ENCODE measurements at regions not wholly inside any gene's neighbourhood (a gene's known extent, or its start where the extent isn't known, plus 50 kb on each side); places are given as distances from the start of the nearest gene placed in this dataset.
"Not testable (repeated sequence)": the region's sequence is repeated elsewhere in the genome, so short reads cannot be mapped to it uniquely, and the experiment has no call there.

DNA sequence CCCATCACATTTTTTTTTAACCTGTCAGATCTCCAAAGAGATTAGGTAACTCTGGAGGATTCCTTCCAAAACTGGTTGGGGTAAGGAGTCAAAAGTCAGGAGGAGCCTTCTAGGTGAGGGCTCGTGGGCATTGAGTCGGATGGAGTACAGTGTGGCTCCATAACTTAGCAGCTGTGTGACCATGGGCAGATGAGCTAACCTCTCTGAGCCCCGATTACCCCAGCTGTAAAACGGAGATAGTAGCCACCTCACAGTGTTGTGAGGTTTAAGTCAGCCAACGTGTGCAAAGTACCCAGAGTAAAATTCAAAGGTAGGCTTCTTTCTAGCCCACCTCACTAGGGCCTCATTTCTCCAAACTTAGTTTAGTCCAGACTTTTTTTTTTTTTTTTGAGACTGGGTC, 151.5 kb downstream of the CD24 start:
- Mint-ChIP-seq H3K4me1 (ENCODE audit: low read depth) (no peaks in the 10 kb centered on the region), H3K9me3 (no peaks in the 10 kb centered on the region), H3K36me3 (no peaks in the 10 kb centered on the region), H3K27ac (no peak overlapping the region), H3K27me3 (peaks cover 8% of the 10 kb centered on the region), H3K4me3 (no peak overlapping the region)
- DNase-seq, result no peak
- intact Hi-C loops (cut with micrococcal nuclease), result no loop called here
- POLR2A ChIA-PET, result interaction anchor here (0.6 kb wide), 1 partner anchor 164 kb away, joined by 3 read pairs; no protein-coding TSS in a partner anchor
- CTCF ChIA-PET, result no interaction called here

GRCh38 chr6:106820412-106820852, 154.1 kb downstream of the CD24 start:
- H3K36me3 Mint-ChIP-seq, result no peaks in the 10 kb centered on the region
- H3K27me3 Mint-ChIP-seq, result peaks cover 8% of the 10 kb centered on the region
- H3K27ac Mint-ChIP-seq, result no peak overlapping the region
- no peaks in the 10 kb centered on the region for H3K4me1 Mint-ChIP-seq (ENCODE audit: low read depth)
- ChIA-PET POLR2A (no interaction called here), CTCF (no interaction called here)
- H3K9me3 Mint-ChIP-seq, result no peaks in the 10 kb centered on the region
- DNase-seq, result no peak
- intact Hi-C loops (cut with micrococcal nuclease), result no loop called here
- H3K4me3 Mint-ChIP-seq, result no peak overlapping the region

GRCh38 chr6:106811088-106811686, 163.3 kb downstream of the CD24 start:
- ChIA-PET CTCF (no interaction called here), POLR2A (no interaction called here)
- DNase-seq, result no peak
- intact Hi-C loops (cut with micrococcal nuclease), result no loop called here
- Mint-ChIP-seq H3K4me3 (no peak overlapping the region), H3K4me1 (ENCODE audit: low read depth) (no peaks in the 10 kb centered on the region), H3K27me3 (peaks cover 2% of the 10 kb centered on the region), H3K36me3 (peaks cover 2% of the 10 kb centered on the region), H3K9me3 (peaks cover 51% of the 10 kb centered on the region), H3K27ac (no peak overlapping the region)

DNA sequence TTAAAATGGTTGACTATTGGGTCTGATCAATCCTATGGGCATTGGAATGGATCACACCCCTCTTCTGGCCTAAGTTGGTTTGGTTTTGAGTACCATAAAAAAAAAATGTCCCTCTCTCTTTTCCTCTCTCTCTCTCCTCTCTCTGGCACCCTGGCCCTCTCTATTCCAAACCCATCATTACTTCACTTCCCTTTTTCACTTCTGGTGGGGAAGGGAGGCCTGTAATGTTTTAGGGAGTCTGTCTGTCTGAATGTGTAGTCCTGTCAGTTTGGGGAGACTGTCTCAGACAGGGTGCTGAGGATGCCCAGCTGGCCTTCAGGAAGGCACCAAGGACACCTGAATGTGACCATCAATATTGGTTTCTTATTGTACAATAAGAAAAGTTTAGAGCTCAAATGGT, 165.8 kb downstream of the CD24 start:
- Mint-ChIP-seq H3K9me3 (peaks cover 51% of the 10 kb centered on the region), H3K36me3 (peaks cover 2% of the 10 kb centered on the region), H3K27ac (no peak overlapping the region), H3K4me1 (ENCODE audit: low read depth) (no peaks in the 10 kb centered on the region), H3K27me3 (peaks cover 2% of the 10 kb centered on the region), H3K4me3 (no peak overlapping the region)
- no peak for DNase-seq
- ChIA-PET CTCF (no interaction called here), POLR2A (no interaction called here)
- intact Hi-C loops (cut with micrococcal nuclease), result no loop called here

- POLR2A ChIA-PET, result no interaction called here
- H3K4me3 Mint-ChIP-seq, result no peak overlapping the region
Measured at GRCh38 chr6:106807947-106808611, 166.4 kb downstream of the CD24 start.

DNA sequence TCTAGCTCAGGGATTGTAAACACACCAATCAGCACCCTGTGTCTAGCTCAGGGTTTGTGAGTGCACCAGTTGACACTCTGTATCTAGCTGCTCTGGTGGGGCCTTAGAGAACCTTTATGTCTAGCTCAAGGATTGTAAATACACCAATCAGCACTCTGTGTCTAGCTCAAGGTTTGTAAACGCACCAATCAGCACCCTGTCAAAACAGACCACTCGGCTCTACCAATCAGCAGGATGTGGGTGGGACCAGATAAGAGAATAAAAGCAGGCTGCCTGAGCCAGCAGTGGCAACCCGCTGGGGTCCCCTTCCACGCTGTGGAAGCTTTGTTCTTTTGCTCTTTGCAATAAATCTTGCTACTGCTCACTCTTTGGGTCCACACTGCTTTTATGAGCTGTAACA, 168.3 kb downstream of the CD24 start:
- DNase-seq; H3K4me1 Mint-ChIP-seq (ENCODE audit: low read depth); intact Hi-C loops (cut with micrococcal nuclease); POLR2A ChIA-PET; H3K27me3 Mint-ChIP-seq; CTCF ChIA-PET; H3K36me3 Mint-ChIP-seq; H3K27ac Mint-ChIP-seq; H3K4me3 Mint-ChIP-seq: not testable (repeated sequence)
- peaks cover 38% of the 10 kb centered on the region for H3K9me3 Mint-ChIP-seq

More at GRCh38 chr6:106807947-106808611, 166.4 kb downstream of the CD24 start:
- H3K9me3 Mint-ChIP-seq, result peaks cover 51% of the 10 kb centered on the region
- no peak overlapping the region for H3K27ac Mint-ChIP-seq
- DNase-seq, result no peak
- CTCF ChIA-PET, result no interaction called here
- peaks cover 2% of the 10 kb centered on the region for H3K27me3 Mint-ChIP-seq
- intact Hi-C loops (cut with micrococcal nuclease), result no loop called here
- H3K4me1 Mint-ChIP-seq (ENCODE audit: low read depth), result no peaks in the 10 kb centered on the region
- peaks cover 2% of the 10 kb centered on the region for H3K36me3 Mint-ChIP-seq

DNA sequence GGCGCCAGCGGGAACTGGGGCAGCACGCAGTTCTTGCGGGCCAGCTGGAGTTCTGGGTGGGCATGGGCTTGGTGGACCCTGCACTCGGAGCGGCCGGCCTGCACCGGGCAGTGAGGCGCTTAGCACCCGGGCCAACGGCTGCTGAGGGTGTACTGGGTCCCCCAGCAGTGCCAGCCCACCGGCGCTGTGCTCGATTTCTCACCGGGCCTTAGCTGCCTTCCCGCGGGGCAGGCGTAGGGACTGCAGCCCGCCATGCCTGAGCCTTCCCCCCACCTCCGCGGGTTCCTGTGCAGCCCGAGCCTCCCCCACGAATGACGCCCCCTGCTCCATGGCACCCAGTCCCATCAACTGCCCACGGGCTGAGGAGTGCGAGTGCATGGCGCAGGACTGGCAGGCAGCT, 168.8 kb downstream of the CD24 start:
- H3K4me3 Mint-ChIP-seq, result no peak overlapping the region
- no peak overlapping the region for H3K27ac Mint-ChIP-seq
- ChIA-PET POLR2A (no interaction called here), CTCF (no interaction called here)
- intact Hi-C loops (cut with micrococcal nuclease), result no loop called here
- no peaks in the 10 kb centered on the region for H3K27me3 Mint-ChIP-seq
- peaks cover 33% of the 10 kb centered on the region for H3K9me3 Mint-ChIP-seq
- no peak for DNase-seq
- H3K4me1 Mint-ChIP-seq (ENCODE audit: low read depth), result no peaks in the 10 kb centered on the region
- H3K36me3 Mint-ChIP-seq, result peaks cover 2% of the 10 kb centered on the region

- Mint-ChIP-seq H3K27me3 (no peaks in the 10 kb centered on the region), H3K4me3 (no peak overlapping the region), H3K36me3 (peaks cover 2% of the 10 kb centered on the region), H3K9me3 (peaks cover 25% of the 10 kb centered on the region), H3K27ac (no peak overlapping the region), H3K4me1 (ENCODE audit: low read depth) (no peaks in the 10 kb centered on the region)
- ChIA-PET CTCF (no interaction called here), POLR2A (no interaction called here)
- intact Hi-C loops (cut with micrococcal nuclease), result no loop called here
- no peak for DNase-seq
Measured at GRCh38 chr6:106804346-106805335, 169.9 kb downstream of the CD24 start.

DNA sequence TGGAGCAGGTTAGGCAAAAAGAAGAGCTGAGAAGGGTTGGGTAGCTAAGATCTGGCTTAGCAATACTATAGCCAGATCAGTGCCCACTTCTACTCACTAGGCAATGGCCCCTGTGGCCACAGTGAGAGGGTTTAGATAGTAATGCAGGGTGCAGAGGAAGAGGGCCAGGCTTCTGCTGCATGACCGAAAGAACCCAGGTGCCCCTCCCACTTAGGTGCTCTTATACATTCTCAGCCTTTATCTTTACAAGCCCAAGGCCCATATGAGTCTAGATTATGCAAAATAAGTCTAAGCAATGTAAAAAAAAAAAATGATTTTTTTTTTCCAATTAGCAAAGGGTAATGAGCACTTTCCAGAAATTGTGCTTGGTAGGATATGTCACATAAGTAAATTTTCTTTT, 171.3 kb downstream of the CD24 start:
- no peaks in the 10 kb centered on the region for H3K36me3 Mint-ChIP-seq
- no peaks in the 10 kb centered on the region for H3K4me1 Mint-ChIP-seq (ENCODE audit: low read depth)
- H3K4me3 Mint-ChIP-seq, result no peak overlapping the region
- ChIA-PET CTCF (no interaction called here), POLR2A (no interaction called here)
- intact Hi-C loops (cut with micrococcal nuclease), result no loop called here
- H3K27ac Mint-ChIP-seq, result no peak overlapping the region
- H3K9me3 Mint-ChIP-seq, result peaks cover 12% of the 10 kb centered on the region
- no peak for DNase-seq
- no peaks in the 10 kb centered on the region for H3K27me3 Mint-ChIP-seq

DNA sequence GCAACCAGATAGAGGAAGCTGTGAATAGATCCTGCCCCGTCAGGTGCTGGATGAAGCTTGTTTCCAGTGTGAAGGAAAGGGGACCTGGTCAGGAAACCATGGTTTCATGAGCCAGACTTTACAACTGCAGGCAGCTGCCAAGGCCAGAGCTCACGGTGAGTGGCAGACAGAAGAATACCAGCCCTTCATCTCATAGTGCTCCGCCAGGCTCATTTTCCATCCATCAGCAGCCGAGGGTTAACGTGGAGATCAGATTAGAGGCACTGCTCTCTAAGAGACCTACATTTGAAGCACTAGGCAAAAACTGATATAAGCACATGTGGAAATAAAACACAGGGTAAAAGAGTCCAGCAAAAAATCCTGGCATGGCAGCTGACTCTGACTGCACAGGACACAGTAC, 172.4 kb downstream of the CD24 start:
- Mint-ChIP-seq H3K27me3 (peaks cover 3% of the 10 kb centered on the region), H3K36me3 (no peaks in the 10 kb centered on the region), H3K27ac (no peak overlapping the region), H3K4me3 (no peak overlapping the region), H3K4me1 (ENCODE audit: low read depth) (no peaks in the 10 kb centered on the region), H3K9me3 (peaks cover 3% of the 10 kb centered on the region)
- POLR2A ChIA-PET, result no interaction called here
- intact Hi-C loops (cut with micrococcal nuclease), result no loop called here
- CTCF ChIA-PET, result no interaction called here
- DNase-seq, result no peak

- H3K4me1 Mint-ChIP-seq (ENCODE audit: low read depth), result no peaks in the 10 kb centered on the region
- CTCF ChIA-PET, result no interaction called here
Measured at GRCh38 chr6:106801256-106801655, 171.9 kb downstream of the QRSL1 start.

DNA sequence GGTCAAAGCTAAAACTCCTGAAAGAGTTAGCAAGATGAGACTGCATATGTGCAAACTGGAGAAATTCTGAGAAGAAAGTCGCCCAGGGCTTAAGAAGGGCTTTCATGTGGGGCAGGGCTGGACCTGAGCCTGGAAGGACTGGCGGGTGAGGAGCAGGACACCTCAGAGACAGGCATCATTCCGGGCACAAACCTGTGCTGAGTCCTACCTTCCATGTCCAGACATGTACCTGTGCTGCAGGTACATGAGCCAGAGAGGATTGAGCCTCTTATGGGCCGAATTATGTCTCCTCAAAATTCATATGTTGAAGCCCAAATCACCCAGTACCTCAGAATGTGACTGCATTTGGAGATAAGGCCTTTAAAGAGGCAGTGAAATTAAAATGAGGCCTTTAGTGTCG, 171.0 kb downstream of the QRSL1 start:
- H3K27ac Mint-ChIP-seq, result no peak overlapping the region
- H3K36me3 Mint-ChIP-seq, result no peaks in the 10 kb centered on the region
- no peaks in the 10 kb centered on the region for H3K9me3 Mint-ChIP-seq
- POLR2A ChIA-PET, result no interaction called here
- H3K4me1 Mint-ChIP-seq (ENCODE audit: low read depth), result no peaks in the 10 kb centered on the region
- no peak for DNase-seq
- no peak overlapping the region for H3K4me3 Mint-ChIP-seq
- intact Hi-C loops (cut with micrococcal nuclease), result no loop called here
- CTCF ChIA-PET, result no interaction called here
- peaks cover 7% of the 10 kb centered on the region for H3K27me3 Mint-ChIP-seq

More at GRCh38 chr6:106801256-106801655, 171.9 kb downstream of the QRSL1 start:
- DNase-seq, result no peak
- H3K27me3 Mint-ChIP-seq, result peaks cover 3% of the 10 kb centered on the region
- no peak overlapping the region for H3K27ac Mint-ChIP-seq
- intact Hi-C loops (cut with micrococcal nuclease), result no loop called here
- no peaks in the 10 kb centered on the region for H3K36me3 Mint-ChIP-seq
- H3K9me3 Mint-ChIP-seq, result no peaks in the 10 kb centered on the region
- POLR2A ChIA-PET, result no interaction called here
- H3K4me3 Mint-ChIP-seq, result no peak overlapping the region

All from activated CD4-positive, alpha-beta memory T cell treated with anti-CD3 and anti-CD28 coated beads for 36 hours (primary cell).